HG03565 (cell line): ENCODE measurements at regions not wholly inside any gene's neighbourhood (a gene's known extent, or its start where the extent isn't known, plus 50 kb on each side); places are given as distances from the start of the nearest gene placed in this dataset.
"Not testable (repeated sequence)": the region's sequence is repeated elsewhere in the genome, so short reads cannot be mapped to it uniquely, and the experiment has no call there.

Experiments
- ATAC-seq: cut with Tn5 transposase; IDR thresholded peaks from one replicate; pipeline ENCODE4 v1.9.1; 2021; ENCODE audit warnings: mild to moderate bottlenecking, moderate library complexity; ENCODE audit not compliant: unreplicated experiment

GRCh38 chr11:107276077-107276476 lies 181.5 kb downstream of the CWF19L2 start:
- no peak for ATAC-seq

GRCh38 chr11:107275632-107276031 lies 182.0 kb downstream of the CWF19L2 start:
- no peak for ATAC-seq

GRCh38 chr11:107274138-107274537 lies 183.5 kb downstream of the CWF19L2 start:
- no peak for ATAC-seq

GRCh38 chr11:107272561-107272960 lies 185.1 kb downstream of the CWF19L2 start:
- no peak for ATAC-seq

- ATAC-seq = no peak
Observed at GRCh38 chr11:107271425-107271824, 186.2 kb downstream of the CWF19L2 start.

GRCh38 chr11:107268977-107269376 lies 188.6 kb downstream of the CWF19L2 start:
- ATAC-seq = no peak

GRCh38 chr11:107266455-107266854 lies 191.2 kb downstream of the CWF19L2 start:
- no peak for ATAC-seq

GRCh38 chr11:107265591-107266121 lies 192.0 kb downstream of the CWF19L2 start:
- ATAC-seq = no peak

- peak; percentile 53 for ATAC-seq
Observed at GRCh38 chr11:107263844-107264563, 193.6 kb downstream of the CWF19L2 start.

- ATAC-seq = no peak
Observed at GRCh38 chr11:107259811-107260221, 197.8 kb downstream of the CWF19L2 start.

GRCh38 chr11:107257710-107258109 lies 199.9 kb downstream of the CWF19L2 start:
- no peak for ATAC-seq

- not testable (repeated sequence) for ATAC-seq
Observed at GRCh38 chr11:107253661-107254060, 204.0 kb downstream of the CWF19L2 start.

- peak; percentile 90 for ATAC-seq
Observed at GRCh38 chr11:107252429-107253161, 205.0 kb downstream of the CWF19L2 start.

- no peak for ATAC-seq
Observed at GRCh38 chr11:107251298-107251697, 206.3 kb downstream of the CWF19L2 start.

GRCh38 chr11:107250017-107250416 lies 207.6 kb downstream of the CWF19L2 start:
- no peak for ATAC-seq

GRCh38 chr11:107249054-107249453 lies 208.6 kb downstream of the CWF19L2 start:
- ATAC-seq = no peak

- no peak for ATAC-seq
Observed at GRCh38 chr11:107247167-107247861, 210.3 kb downstream of the CWF19L2 start.

GRCh38 chr11:107243929-107244328 lies 213.7 kb downstream of the CWF19L2 start:
- no peak for ATAC-seq

GRCh38 chr11:107232451-107232850 lies 214.2 kb upstream of the GUCY1A2 start:
- ATAC-seq = no peak

GRCh38 chr11:107224836-107225235 lies 206.6 kb upstream of the GUCY1A2 start:
- no peak for ATAC-seq

- no peak for ATAC-seq
Observed at GRCh38 chr11:107222916-107223460, 204.7 kb upstream of the GUCY1A2 start.
